Caki2 (cell line): ENCODE measurements at regions not wholly inside any gene's neighbourhood (a gene's known extent, or its start where the extent isn't known, plus 50 kb on each side); places are given as distances from the start of the nearest gene placed in this dataset.

Experiments used
- DNase-seq: peaks from one replicate; pipeline ENCODE4 v3.0.0-alpha.2; 2015; ENCODE audit warnings: low read depth
- in situ Hi-C: cut with HindIII; loops from 2 replicates; pipeline ENCODE4 v1.10.0; 2016; ENCODE audit warnings: low sequenced_read_pairs, low pct_unique_long_range_greater_than_20kb, mixed read lengths

GRCh38 chr11:93248602-93249001 lies 50.8 kb upstream of the SLC36A4 start:
- DNase-seq = no peak
- in situ Hi-C loops = no loop called here

- in situ Hi-C loops = no loop called here
- DNase-seq = no peak
These were observed 51.8 kb upstream of the SLC36A4 start for GRCh38 chr11:93249459-93250220.

- no peak for DNase-seq
- in situ Hi-C loops = no loop called here
These were observed 52.5 kb upstream of the SLC36A4 start for GRCh38 chr11:93250326-93250725.

GRCh38 chr11:93251922-93252321 lies 54.1 kb upstream of the SLC36A4 start:
- in situ Hi-C loops = no loop called here

GRCh38 chr11:93253111-93253510 lies 55.3 kb upstream of the SLC36A4 start:
- no peak for DNase-seq
- in situ Hi-C loops = no loop called here

More at GRCh38 chr11:93251922-93252321, 54.1 kb upstream of the SLC36A4 start:
- no peak for DNase-seq

GRCh38 chr11:93256623-93257022 lies 58.8 kb upstream of the SLC36A4 start:
- in situ Hi-C loops = no loop called here
- no peak for DNase-seq

- in situ Hi-C loops = no loop called here
- DNase-seq = peak; percentile 15
These were observed 63.2 kb upstream of the DEUP1 start for GRCh38 chr11:93267383-93267782.

GRCh38 chr11:93268287-93269040 lies 62.1 kb upstream of the DEUP1 start:
- in situ Hi-C loops = no loop called here
- no peak for DNase-seq

GRCh38 chr11:93271596-93271995 lies 58.9 kb upstream of the DEUP1 start:
- peak; percentile 33 for DNase-seq
- in situ Hi-C loops = no loop called here

- in situ Hi-C loops = no loop called here
- DNase-seq = no peak
These were observed 55.7 kb upstream of the DEUP1 start for GRCh38 chr11:93274851-93275250.

- no peak for DNase-seq
- in situ Hi-C loops = no loop called here
These were observed 51.6 kb upstream of the DEUP1 start for GRCh38 chr11:93278976-93279375.

GRCh38 chr11:93279851-93280347 lies 50.6 kb upstream of the DEUP1 start:
- in situ Hi-C loops = no loop called here
- DNase-seq = peak; percentile 94
